ENCODE measurements at regions not wholly inside any gene's neighbourhood (a gene's known extent, or its start where the extent isn't known, plus 50 kb on each side); places are given as distances from the start of the nearest gene placed in this dataset.

DNA sequence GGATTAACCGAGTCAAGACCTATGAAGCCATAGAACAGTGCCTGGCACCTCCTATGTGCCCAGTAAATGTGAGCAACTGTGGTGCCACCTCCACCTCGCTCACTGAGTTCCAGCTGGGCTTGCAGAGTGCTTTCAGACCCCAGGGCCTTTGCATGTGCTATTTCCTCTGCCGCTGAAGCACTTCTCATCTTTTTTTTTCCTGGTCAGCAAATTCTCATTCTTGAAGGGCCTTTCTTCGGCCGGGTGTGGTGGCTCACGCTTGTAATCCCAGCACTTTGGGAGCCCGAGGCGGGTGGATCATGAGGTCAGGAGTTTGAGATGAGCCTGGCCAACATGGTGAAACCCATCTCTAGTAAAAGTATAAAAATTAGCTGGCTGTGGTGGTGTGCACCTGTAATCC lies 76.5 kb downstream of the MSX1 start:
- no peak overlapping the region for H3K9ac ChIP-seq (ENCODE audit: low read length)
- TF ChIP-seq CTCF (IDR thresholded peaks at IDR 0.05; ENCODE audit: low read length) (no peak), EZH2 (IDR thresholded peaks at IDR 0.05; ENCODE audit: borderline replicate concordance, low read length) (no peak)
- H3K27ac ChIP-seq (ENCODE audit: low read depth, low read length, poor library complexity, severe bottlenecking) = no peak overlapping the region
- H2AFZ ChIP-seq (ENCODE audit: low read length) = no peak overlapping the region
- H3K36me3 ChIP-seq (ENCODE audit: insufficient read depth, low read length) = no peaks in the 10 kb centered on the region
- no peaks in the 10 kb centered on the region for H3F3A ChIP-seq (ENCODE audit: insufficient read depth, low read length)
- H4K20me1 ChIP-seq (ENCODE audit: insufficient read depth, low read length) = no peaks in the 10 kb centered on the region
- no peak overlapping the region for H3K4me2 ChIP-seq (ENCODE audit: low read length)
- H3K27me3 ChIP-seq (ENCODE audit: insufficient read depth, low read length) = no peaks in the 10 kb centered on the region
- no peaks in the 10 kb centered on the region for H3K9me2 ChIP-seq (ENCODE audit: low read depth, low read length)
- H3K4me3 ChIP-seq (ENCODE audit: low read depth, low read length, poor library complexity, severe bottlenecking) = no peak overlapping the region
- no peaks in the 10 kb centered on the region for H3K9me3 ChIP-seq (ENCODE audit: low read length)
- H3K4me1 ChIP-seq (ENCODE audit: insufficient read depth, low read length, severe bottlenecking) = peaks cover 9% of the 10 kb centered on the region
- H3K79me2 ChIP-seq (ENCODE audit: insufficient read depth, low read length) = no peaks in the 10 kb centered on the region

DNA sequence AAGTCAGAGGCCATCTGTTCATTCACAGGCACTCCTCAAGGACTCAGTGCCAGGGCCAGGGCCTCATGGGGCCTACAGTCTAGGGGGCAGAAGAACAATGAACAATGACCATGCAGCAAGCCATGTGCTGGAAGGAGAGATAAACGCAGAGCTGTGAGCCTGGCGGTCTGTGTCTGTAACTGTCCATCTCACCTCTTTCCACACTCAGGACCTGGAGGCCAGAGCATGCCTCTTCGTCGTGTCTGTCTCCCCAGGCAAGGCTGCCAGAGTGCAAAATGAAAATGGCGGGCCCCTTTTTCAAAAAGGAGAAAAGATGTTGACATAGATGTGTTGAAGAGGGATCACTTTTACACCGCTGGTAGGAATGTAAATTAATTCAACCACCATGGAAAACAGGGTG lies 78.5 kb downstream of the MSX1 start:
- Histone ChIP-seq H3K27me3 (ENCODE audit: insufficient read depth, low read length) (no peaks in the 10 kb centered on the region), H3K36me3 (ENCODE audit: insufficient read depth, low read length) (no peaks in the 10 kb centered on the region), H3K9ac (ENCODE audit: low read length) (no peak overlapping the region), H2AFZ (ENCODE audit: low read length) (no peak overlapping the region), H3K9me2 (ENCODE audit: low read depth, low read length) (no peaks in the 10 kb centered on the region), H3K79me2 (ENCODE audit: insufficient read depth, low read length) (no peaks in the 10 kb centered on the region), H4K20me1 (ENCODE audit: insufficient read depth, low read length) (no peaks in the 10 kb centered on the region), H3K4me1 (ENCODE audit: insufficient read depth, low read length, severe bottlenecking) (peaks cover 28% of the 10 kb centered on the region), H3F3A (ENCODE audit: insufficient read depth, low read length) (no peaks in the 10 kb centered on the region; the same call in 1 of the 2 replicates), H3K27ac (ENCODE audit: low read depth, low read length, poor library complexity, severe bottlenecking) (no peak overlapping the region), H3K9me3 (ENCODE audit: low read length) (no peaks in the 10 kb centered on the region), H3K4me3 (ENCODE audit: low read depth, low read length, poor library complexity, severe bottlenecking) (no peak overlapping the region), H3K4me2 (ENCODE audit: low read length) (no peak overlapping the region)
- no peak for TF ChIP-seq CTCF (IDR thresholded peaks at IDR 0.05; ENCODE audit: low read length)
- TF ChIP-seq EZH2 (IDR thresholded peaks at IDR 0.05; ENCODE audit: borderline replicate concordance, low read length) = no peak

- Histone ChIP-seq H3K9me2 (ENCODE audit: low read depth, low read length) (no peaks in the 10 kb centered on the region), H3K9ac (ENCODE audit: low read length) (peak overlapping the region; percentile 34; the same call in 1 of the 2 replicates), H3F3A (ENCODE audit: insufficient read depth, low read length) (peaks cover 5% of the 10 kb centered on the region; the same call in 1 of the 2 replicates), H3K36me3 (ENCODE audit: insufficient read depth, low read length) (no peaks in the 10 kb centered on the region), H2AFZ (ENCODE audit: low read length) (no peak overlapping the region), H3K4me1 (ENCODE audit: insufficient read depth, low read length, severe bottlenecking) (peaks cover 48% of the 10 kb centered on the region), H3K4me3 (ENCODE audit: low read depth, low read length, poor library complexity, severe bottlenecking) (no peak overlapping the region), H3K4me2 (ENCODE audit: low read length) (peak overlapping the region; percentile 67; the same call in 1 of the 2 replicates), H4K20me1 (ENCODE audit: insufficient read depth, low read length) (no peaks in the 10 kb centered on the region), H3K27ac (ENCODE audit: low read depth, low read length, poor library complexity, severe bottlenecking) (peak overlapping the region; percentile 99), H3K79me2 (ENCODE audit: insufficient read depth, low read length) (no peaks in the 10 kb centered on the region), H3K9me3 (ENCODE audit: low read length) (no peaks in the 10 kb centered on the region; the same call in 1 of the 2 replicates), H3K27me3 (ENCODE audit: insufficient read depth, low read length) (no peaks in the 10 kb centered on the region)
- TF ChIP-seq CTCF (IDR thresholded peaks at IDR 0.05; ENCODE audit: low read length) = no peak
- no peak for TF ChIP-seq EZH2 (IDR thresholded peaks at IDR 0.05; ENCODE audit: borderline replicate concordance, low read length)
Measured at GRCh38 chr4:4941751-4942150, 77.5 kb downstream of the CYTL1 start.
